HS-27A (cell line): ENCODE measurements at regions not wholly inside any gene's neighbourhood (a gene's known extent, or its start where the extent isn't known, plus 50 kb on each side); places are given as distances from the start of the nearest gene placed in this dataset.
"Not testable (repeated sequence)": the region's sequence is repeated elsewhere in the genome, so short reads cannot be mapped to it uniquely, and the experiment has no call there.

Experiments
- DNase-seq: peaks from one replicate; pipeline ENCODE4 v3.0.0-alpha.2; 2012; ENCODE audit warnings: low read depth, missing footprints

- DNase-seq, result no peak
Observed at GRCh38 chr5:72588640-72589039, 81.4 kb upstream of the ZNF366 start.

DNA sequence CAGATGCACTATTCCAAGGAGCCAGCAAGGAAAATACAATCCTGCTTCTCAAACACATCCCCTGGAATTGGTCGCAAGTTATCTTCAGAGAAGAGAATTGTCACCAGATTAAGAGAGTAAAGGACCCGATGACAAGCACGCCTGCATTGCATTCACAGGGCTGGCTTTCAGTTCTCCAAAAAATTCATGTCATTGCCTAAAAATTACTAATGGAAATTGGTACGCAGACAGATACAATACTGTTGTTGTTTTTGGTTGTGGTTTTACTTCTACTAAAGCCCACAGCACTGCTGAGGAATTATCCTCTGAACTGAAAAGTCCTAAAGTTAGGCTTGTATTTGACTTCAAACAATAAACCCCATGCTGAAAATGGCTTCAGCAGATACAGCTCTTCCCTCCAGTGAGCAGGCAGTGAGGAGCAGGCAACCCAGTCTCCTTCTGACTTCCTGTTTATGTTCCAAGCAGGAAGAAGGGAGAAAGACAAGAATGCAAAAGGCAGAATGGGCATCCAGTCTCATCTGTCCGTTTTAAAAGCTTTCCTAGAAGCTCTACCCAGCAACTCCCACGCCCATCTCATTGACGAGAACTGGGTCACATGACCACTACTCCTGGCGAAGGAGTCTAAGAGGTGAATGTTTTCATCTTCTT lies 80.6 kb upstream of the ZNF366 start:
- DNase-seq, result no peak

DNA sequence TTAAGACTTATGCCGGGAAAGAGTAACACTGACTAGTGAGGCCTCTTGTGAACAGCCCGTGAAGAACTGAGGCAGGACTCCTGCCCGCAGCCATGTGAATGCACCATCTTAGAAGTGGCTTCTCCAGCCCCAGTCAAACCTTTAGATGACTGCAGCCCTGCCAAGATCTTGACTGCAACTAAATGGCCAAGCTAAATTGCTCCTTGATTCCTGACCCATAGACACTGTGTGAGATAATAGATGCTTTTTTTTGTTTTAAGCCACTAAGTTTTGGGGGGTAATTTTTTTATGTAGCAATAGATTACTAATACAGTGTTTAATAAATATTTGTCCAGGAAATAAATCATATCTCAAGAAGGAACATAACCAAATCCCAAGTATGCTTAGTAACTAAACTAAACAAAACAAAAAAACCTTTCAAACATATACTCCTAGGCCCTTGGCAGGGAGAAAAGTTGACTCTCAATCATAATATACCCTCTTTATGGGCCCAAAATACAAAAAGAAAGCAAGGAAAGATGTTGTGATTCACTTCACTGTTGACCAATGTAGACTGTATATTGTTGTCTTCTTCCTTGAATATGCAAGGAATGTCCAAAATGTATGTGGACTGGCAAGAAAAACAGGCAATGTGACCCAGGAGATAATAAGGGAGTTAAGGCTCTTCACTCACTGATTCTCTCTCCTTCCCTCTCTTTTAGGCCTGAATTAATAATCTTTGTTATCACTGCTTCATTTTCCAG lies 79.7 kb upstream of the ZNF366 start:
- no peak for DNase-seq

DNA sequence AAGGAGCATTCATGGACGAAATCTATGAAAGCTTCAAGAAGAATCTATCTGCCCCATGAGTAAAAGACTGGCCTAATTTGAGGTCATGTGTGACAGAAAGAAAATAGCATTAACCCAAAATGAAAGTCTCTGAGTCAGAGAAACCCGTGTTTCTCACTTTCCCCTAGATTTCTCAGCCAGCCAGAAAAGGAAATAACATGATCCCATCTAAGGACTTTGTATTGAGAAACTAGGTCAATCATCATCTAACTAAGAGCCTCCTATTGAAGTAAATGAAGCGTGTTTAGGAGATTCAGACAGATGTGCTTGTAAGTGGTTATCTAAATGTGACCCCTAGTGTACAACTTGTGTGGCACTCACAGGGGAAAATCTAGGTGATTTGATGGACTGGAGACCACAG lies 77.3 kb upstream of the ZNF366 start:
- no peak for DNase-seq

- DNase-seq, result not testable (repeated sequence)
Observed at GRCh38 chr5:72579290-72579689, 72.1 kb upstream of the ZNF366 start.

DNA sequence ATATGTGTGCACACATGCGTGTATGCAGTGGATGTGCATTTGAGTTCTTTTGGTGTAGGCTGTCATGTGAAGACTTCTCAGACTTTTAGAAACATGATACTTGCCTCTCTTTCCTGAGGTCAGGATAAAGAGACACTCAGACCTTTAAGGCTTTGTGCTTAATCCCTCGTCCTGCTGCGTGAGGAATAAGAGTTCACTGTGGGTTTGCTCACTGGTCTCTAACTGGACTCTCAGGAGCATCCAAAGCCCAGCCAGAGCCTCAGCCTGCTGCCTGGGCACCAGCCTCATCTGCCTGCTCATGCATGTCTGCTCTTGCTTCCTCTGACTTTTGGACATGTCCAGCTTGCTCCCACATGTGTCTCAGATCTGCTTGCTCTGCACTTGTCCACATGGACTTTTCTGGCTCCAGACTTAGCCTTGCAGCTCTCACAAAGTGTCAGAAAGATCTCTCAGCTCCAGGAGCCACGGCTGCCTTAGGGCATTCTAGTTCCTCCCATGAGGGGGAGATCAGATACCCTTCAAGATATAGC lies 65.1 kb upstream of the ZNF366 start:
- DNase-seq, result no peak

GRCh38 chr5:72569408-72569944 lies 62.3 kb upstream of the ZNF366 start:
- no peak for DNase-seq

DNA sequence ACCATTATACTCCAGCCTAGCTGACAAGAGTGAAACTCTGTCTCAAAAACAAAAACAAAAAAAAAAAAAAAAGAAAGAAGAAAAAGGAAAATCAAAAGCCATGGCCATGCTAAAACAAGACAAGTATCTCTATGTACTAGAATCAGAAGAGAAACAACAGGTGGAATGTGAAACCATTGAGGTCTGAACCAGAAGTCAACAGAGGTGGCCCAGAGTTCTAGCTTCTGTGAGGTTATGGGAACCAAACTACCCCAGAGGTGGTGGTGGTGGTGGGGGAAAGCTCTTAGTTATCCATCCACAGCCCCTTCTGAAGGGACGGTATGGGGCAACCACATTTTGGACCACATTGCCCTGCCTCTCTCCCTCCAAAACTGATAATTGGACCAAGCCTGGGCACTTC lies 59.5 kb upstream of the ZNF366 start:
- no peak for DNase-seq

- no peak for DNase-seq
Observed at GRCh38 chr5:72565513-72566289, 58.5 kb upstream of the ZNF366 start.

DNA sequence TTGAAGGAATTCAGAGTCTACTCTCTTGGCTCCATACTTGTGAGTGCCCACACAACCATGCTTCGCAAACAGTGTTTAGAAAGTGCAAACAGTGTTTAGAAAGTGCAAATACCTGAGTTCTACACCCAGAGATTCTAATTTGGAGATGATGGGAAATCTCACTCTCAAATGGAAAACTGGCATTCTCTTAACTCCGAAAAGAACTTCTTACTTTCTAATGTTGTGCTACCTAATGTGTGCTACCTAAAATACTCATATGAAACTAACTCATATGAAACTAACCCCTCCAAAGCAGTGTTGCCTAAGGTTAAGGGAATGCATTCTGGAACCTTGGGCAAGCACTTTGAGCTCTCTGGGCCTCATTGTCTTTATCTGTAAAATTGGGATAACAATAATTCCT lies 55.5 kb upstream of the ZNF366 start:
- DNase-seq, result no peak

DNA sequence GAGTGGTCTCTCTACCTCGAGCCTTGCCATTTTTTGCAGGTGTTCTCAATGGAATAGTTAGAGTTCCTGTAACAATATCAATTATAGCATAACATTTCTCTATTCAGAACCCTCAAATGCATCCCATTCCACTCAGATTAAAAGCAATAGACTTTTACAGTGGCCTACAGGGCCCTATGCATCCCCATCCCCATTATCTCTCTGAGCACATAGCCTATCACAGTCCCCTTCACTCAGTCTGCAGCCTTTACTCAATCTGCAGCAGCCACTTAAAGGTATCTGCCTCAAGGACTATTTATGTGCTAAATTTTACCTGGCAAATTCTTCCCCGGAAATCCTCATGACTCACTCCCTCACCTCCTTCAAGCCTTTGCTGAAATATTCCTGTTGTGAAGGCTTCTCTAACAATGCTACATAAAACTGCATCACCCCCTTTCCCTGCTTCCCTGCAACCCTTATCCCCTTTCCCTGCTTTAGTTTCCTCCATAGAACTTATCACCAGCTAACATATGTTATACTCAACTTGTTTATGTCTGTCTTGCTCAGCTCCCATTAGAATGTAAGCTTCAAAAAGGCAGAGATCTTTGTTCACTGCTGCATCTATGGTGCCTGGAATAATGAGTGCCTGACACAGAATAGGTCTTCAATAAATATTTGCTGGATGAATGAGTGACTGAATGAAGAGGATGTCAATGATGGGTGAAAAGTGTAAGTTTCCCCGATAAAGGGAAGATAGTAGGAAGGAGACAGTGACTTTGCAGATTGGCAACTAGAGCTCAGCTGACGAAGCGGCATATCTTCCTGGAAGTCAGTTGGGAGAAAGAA lies 54.1 kb upstream of the ZNF366 start:
- DNase-seq, result no peak

DNA sequence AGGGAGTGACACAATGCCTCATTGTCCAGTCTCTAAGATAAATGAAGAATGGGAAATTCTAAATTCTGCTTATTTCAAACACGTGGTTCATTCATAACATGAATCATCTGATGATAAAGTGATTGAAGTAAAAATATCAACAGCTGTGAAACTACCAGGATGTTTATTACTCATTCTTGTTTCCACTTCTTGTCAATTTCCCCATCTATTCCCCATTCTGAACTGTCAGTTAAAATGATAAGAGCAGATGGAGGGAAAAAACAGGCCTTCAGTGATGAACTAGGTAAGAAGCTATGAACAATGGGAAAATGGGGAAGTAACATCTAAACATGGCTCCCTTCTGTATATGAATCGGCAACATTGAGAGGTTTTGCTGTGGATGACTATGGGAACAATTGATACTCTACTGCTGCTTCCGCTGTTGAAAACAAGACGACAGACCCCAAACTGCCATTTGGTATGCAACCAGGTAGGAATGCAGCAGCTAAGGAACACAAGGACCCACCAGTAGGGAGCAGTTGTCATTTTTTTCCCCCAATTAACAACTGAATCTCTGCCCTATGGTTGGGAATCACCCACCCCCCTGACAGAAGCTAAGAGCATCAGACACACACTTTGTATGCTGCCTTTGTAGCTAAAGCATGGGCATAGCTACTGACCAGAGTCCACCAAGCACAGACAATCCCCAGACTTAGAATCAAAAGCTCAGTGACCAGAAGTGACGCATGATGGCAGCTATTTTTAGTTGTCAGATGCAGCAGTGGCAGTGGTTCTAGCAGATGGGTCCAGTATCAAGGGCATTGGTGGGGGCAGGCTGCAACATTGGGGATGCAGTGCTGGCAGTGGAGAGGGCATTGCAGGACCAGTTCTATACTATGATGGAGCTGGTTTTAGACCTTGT lies 52.9 kb upstream of the ZNF366 start:
- no peak for DNase-seq

DNA sequence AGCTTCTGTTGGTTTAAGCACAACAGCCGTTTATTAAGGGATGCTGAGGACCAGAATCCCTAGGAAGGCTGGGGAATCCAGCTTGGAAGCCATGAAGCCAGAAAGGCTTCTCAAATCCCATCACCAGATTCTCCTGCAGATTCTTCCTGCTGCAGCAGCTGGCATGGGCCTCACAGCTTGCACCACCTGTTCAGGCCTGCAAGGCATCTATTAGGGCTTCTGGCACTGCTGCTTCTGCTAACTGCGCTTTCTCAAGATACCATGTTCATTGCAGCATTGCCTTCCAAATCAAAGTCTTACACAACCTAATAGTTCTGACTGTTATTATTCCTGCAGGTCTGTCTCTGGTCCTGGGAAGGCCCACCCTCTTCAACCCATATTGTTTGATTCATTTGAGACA lies 51.2 kb upstream of the ZNF366 start:
- DNase-seq, result no peak

DNA sequence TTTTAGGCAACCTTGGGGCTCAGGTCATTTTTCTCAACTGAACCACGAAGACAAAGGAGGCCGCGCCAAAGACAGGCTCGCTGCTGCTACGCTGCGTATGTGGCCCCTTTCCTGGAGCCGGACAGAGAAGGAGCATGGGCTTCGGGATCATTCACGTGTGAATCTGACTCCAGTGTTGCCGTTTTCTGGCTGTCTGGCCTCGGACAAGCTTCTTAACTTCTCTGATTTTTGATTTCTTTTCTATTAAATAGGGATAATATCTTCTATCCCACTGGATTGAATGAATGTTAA lies 50.8 kb upstream of the ZNF366 start:
- no peak for DNase-seq

GRCh38 chr5:72557167-72558045 lies 50.2 kb upstream of the ZNF366 start:
- DNase-seq, result no peak
